GM19468 (cell line): ENCODE measurements at regions not wholly inside any gene's neighbourhood (a gene's known extent, or its start where the extent isn't known, plus 50 kb on each side); places are given as distances from the start of the nearest gene placed in this dataset.
"Not testable (repeated sequence)": the region's sequence is repeated elsewhere in the genome, so short reads cannot be mapped to it uniquely, and the experiment has no call there.

Source experiments
- ATAC-seq: cut with Tn5 transposase; IDR thresholded peaks from one replicate; pipeline ENCODE4 v1.9.1; 2021; ENCODE audit warnings: mild to moderate bottlenecking, moderate library complexity, moderate number of reproducible peaks; ENCODE audit not compliant: unreplicated experiment; ENCODE audit errors: extremely low read depth

- no peak for ATAC-seq
Observed at GRCh38 chr14:83660597-83660996, 1869.3 kb upstream of the FLRT2 start.

GRCh38 chr14:83664389-83664788, 1865.6 kb upstream of the FLRT2 start:
- no peak for ATAC-seq

GRCh38 chr14:83689265-83689664, 1840.7 kb upstream of the FLRT2 start:
- ATAC-seq = no peak

- no peak for ATAC-seq
Observed at GRCh38 chr14:83697099-83697498, 1832.8 kb upstream of the FLRT2 start.

DNA sequence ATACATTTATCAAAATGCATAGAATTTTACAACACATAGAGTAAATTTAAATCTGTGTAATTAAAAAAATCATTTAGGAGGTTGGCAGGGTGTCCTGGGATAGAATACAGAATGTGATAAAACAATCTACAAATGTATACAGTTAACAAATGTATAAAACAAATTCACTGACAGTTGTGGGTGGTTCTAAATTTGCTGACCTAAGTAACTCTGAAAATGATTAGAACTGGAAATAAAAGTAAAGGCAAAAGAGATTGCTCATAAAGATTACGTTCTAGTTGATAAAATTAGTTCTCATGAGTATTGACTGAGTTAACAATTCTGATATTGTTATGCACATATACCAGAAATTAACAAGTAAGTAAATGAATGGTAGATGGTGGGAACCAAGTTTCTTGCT, 1827.3 kb upstream of the FLRT2 start:
- no peak for ATAC-seq

DNA sequence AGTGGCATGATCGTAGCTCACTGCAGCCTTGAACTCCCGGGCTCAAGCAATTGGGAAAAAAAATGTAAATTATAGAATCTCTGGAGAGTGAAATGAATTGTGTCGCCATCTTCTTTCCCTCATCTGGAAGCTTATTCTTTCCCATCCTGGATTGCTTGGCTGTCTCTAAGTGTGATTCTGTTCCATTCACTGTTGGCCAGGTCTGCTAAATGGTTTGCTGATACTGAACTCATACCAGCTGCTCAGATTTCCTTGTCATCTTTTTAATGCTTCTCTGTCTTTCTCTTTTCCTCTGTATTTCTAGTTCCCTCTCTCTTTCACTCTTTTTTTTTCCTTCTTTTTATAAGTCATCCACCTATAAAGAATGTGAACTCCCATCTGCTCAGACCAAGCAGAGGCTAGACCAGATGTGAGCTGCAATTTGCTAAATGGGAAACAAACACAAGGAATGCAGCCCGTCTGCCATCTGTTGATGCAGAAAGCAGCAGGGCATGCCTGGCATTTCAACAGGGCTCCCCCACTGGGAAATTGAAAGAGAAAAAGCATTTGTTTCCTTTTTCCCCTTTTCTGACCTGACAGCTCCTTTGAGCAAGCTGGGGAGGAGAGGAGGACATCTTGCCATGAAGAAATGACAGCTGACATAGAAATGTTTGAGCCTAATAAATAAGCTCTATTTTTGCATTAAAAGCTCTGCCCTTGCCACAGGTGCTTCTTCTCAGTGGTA, 1823.6 kb upstream of the FLRT2 start:
- no peak for ATAC-seq

DNA sequence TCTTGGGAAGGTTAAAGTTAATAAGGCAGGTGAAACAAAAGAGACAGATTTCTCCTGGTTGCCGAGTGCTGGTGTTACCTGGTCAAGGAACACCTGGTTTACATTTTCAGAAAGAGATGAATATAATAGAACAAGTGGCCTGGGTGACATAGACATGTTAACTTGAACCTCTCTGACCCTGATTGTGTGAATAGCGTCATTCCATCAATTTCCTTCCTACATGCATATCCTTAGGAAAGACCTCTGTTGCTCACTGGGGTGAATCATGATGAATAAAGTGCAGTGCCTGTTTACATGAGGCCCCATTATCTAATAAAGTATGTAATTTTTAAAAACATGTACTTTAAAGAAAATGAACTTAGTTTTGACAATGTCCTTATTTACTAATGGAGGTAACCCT, 1822.9 kb upstream of the FLRT2 start:
- no peak for ATAC-seq

- ATAC-seq = no peak
Observed at GRCh38 chr14:83709116-83709515, 1820.8 kb upstream of the FLRT2 start.

DNA sequence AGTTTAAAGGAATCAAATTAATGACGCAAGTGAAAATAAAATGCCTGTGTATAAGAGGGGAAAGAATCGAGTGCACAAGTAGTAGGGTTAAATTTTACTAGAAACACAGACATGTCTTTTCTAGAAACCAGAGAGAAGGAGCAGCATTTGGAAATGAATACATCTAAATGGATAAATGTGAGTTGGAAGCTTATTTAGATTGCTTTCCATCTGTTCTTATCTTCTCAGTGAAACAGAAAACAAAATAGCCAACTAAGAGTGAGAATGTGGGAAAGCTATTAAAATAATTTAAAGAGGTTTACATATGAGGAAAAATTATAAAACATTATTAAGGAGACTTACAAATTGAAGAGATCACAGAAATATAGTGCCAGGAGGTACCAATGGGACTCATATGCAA, 1818.9 kb upstream of the FLRT2 start:
- ATAC-seq = no peak

GRCh38 chr14:83712418-83713129, 1817.4 kb upstream of the FLRT2 start:
- no peak for ATAC-seq

DNA sequence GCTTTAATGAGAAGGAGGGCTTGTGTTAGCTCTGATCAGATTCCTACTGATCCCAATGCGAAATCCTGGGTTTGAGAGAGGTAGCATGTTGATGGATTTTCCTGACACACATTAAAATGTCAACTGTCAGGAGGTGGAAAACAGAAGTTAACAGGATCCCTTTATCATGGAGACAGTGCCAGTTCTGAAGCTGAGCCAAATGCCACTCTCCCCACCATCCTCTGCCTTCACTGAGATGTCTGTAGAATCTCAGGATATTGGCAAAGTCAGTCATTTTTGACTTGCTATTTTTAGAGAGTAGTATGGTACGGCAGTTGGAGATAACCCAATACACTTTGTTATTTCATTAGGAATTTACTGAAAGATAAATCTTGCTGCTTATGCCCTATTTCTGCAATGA, 1816.2 kb upstream of the FLRT2 start:
- ATAC-seq = no peak

DNA sequence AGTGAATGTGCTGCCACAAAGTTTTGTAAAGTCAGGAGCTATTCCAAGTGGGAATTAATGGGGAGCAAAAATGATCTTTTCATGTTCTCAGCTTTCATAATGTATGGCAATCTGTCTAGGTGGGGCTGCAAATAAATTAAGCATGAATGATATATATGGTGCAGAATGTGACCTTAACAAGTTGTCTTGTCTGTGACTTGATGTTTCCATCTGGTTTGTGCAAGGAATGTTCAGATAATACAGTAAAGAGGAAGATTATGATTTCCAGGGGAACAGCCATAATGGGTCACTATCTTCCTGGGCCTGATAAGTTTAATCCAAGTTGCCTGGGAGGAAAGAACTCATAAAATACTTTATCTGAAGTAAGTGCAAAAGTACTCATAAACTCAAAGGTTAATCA, 1815.8 kb upstream of the FLRT2 start:
- no peak for ATAC-seq

DNA sequence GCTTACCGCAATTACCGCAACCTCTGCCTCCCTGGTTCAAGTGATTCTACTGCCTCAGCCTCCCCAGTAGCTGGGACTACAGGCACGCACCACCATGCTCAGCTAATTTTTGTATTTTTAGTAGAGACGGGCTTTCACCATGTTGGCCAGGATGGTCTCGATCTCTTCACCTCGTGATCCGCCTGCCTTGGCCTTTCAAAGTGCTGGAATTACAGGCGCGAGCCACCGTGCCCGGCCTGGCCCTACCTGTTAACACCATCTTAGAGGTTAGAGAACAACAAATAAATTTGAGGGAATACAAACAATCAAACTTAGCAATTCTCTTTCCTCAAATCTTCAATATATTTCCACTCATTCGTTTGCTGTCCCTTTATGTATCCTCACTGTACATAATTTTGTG, 1810.5 kb upstream of the FLRT2 start:
- ATAC-seq = not testable (repeated sequence)

DNA sequence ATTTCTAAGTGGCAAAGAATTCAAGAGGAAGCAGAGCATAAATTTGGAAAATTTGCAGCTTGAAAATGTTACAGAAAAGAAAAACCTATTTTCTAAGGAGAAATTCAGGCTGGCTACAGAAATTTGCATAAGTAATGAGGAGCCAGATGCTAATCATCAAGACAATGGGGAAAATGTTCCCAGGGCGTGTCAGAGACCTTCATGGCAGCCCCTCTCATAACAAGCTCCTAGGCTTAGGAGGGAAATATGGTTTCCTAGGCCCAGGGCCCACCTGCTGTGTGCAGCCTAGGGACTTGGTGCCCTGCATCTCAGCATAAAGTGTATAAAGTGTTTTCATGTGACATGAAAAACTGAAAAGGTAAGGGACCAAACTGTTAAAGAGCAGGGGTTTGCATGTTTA, 1796.3 kb upstream of the FLRT2 start:
- no peak for ATAC-seq

- no peak for ATAC-seq
Observed at GRCh38 chr14:83734431-83734830, 1795.5 kb upstream of the FLRT2 start.

- no peak for ATAC-seq
Observed at GRCh38 chr14:83741269-83741668, 1788.7 kb upstream of the FLRT2 start.

DNA sequence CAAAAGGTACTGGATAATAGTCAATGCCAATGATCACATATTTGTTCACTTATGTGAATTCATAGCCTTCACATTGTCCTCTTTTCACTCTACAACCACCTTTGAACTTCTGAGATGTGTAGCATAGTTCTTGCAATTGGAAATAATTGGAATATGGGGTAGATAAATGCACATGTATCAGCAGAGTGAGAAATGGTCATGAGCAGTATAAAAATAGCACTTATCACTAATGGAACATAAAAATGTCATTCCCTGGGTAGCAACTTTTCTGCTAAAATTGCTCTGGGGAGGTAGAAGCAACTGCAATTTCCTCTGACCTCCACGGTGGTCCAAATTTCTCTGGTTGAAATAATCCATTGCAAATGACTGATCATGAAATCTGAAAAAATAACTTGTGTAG, 1785.7 kb upstream of the FLRT2 start:
- ATAC-seq = no peak

- ATAC-seq = no peak
Observed at GRCh38 chr14:83744891-83745290, 1785.1 kb upstream of the FLRT2 start.

DNA sequence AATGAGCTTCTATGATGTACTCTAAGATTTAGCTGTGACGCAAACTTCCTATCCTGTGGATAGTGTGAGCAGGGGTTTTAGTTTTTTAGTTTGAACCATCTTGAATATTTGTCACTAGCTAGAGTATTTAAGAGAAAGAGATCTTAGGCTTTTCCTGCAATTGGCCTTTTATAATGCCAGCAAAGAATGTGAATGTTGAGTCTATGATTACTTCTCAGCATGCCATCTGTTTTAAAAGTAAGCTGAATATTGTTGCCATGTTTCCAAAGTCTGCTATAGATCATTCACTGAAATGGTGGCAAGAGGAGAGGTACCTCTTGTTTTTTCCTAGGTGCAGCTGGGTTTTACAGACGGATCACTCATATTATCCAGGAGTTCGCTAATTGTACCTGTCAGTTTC, 1783.6 kb upstream of the FLRT2 start:
- no peak for ATAC-seq

GRCh38 chr14:83757916-83758315, 1772.0 kb upstream of the FLRT2 start:
- ATAC-seq = no peak

DNA sequence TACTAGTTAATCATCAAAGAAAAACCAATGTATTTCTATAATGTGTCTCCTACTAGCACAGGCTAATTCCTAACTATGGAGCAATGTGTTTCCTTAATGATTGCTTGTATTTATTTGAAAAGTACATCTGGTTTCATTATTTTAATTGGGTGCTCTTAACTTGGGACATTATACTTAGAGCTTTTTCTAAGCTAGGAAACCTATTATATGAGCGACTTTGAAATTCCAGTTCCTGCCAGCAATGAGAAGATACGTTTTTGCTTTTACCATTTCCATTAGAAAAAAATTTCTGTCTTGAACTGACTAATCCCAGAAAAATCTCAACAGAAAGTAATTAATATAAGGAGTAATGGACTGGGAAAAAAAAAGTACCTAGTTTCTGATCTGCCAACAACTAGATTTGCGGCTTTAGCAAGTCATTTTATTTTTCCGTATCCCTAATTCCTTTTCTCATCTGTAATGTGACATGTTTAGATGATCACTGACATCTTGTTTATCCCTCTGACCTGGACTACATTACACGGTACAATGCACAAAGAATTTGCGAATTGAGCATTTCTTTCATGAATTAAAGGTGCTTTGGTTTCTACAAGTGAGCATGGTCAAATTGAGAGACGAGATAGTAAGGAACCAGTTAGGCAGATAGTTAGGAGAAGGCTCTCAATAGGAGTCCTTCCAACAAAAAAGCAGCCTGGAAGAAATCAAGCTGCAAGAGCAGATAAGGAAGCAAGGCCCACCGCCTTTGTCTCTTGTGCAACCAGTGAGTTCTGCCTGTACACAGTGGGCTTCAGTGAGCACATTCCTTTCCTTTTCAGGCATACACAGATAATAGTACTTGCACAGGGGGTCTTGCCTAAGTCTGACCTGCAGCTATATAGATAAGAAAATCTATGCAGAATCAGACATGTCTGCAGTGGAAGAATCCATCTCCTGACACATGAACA, 1765.0 kb upstream of the FLRT2 start:
- ATAC-seq = no peak
